ENCODE measurements at regions not wholly inside any gene's neighbourhood (a gene's known extent, or its start where the extent isn't known, plus 50 kb on each side); places are given as distances from the start of the nearest gene placed in this dataset.

DNA sequence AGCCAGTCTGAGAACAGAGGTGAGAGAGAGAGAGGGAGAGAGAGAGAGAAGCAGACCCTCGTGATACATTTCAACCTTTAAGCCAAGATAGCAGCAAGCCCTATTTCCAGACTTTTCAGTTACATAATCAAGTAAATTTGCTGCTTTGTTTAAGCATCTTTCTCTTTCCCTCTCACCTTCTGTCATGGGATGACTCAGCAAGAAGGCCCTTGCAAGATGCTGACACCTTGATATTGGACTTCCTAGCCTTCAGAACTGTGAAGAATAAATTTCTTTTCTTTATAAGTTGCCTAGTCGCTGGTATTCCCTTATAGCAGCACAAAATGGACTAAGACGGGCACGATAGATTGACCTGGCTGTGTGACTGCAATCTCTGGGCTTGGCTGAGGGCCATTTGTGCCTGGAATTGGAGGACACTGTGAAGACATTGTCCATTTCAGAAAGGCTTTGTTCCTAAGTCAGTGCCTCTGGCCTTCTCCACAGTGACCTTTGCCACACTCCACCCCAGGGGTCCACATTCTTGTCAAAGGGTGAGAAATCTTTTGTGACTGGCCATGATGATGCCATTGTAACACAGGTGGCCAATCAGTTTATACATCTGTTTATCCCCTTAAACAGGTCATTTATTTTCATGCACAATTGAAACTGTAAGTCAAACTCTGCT is 51.3 kb upstream of the ITSN2 start:
- no peak overlapping the region for H3K27ac ChIP-seq
- TF ChIP-seq, protein P1, sequence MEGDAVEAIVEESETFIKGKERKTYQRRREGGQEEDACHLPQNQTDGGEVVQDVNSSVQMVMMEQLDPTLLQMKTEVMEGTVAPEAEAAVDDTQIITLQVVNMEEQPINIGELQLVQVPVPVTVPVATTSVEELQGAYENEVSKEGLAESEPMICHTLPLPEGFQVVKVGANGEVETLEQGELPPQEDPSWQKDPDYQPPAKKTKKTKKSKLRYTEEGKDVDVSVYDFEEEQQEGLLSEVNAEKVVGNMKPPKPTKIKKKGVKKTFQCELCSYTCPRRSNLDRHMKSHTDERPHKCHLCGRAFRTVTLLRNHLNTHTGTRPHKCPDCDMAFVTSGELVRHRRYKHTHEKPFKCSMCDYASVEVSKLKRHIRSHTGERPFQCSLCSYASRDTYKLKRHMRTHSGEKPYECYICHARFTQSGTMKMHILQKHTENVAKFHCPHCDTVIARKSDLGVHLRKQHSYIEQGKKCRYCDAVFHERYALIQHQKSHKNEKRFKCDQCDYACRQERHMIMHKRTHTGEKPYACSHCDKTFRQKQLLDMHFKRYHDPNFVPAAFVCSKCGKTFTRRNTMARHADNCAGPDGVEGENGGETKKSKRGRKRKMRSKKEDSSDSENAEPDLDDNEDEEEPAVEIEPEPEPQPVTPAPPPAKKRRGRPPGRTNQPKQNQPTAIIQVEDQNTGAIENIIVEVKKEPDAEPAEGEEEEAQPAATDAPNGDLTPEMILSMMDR (conservative IDR thresholded peaks at IDR 0.05), result no peak

DNA sequence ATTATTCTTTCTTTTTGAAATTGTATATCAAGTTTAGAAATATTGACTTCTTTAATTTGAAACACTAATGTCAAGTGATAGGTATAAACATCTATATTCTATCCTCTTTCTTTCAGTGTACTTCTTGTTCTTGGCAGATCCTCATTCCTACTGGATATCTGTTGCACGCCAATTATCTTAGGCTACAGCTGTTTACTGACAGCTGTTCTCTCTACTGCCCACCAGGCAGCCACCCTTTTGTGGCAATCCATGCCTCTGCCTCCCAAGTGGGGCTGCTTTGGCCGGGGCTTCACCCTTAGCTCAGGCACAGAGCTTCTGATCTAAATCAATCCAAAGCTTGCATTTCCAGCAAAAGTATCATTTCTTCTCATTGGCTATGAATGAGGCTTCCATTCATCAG is 50.6 kb upstream of the ITSN2 start:
- TF ChIP-seq, protein P1 (conservative IDR thresholded peaks at IDR 0.05), result no peak
- H3K27ac ChIP-seq, result no peak overlapping the region

- TF ChIP-seq, protein P1 (conservative IDR thresholded peaks at IDR 0.05), result peak; percentile 85
- H3K27ac ChIP-seq, result no peak overlapping the region
These were observed 49.6 kb upstream of the ITSN2 start for GRCh38 chr2:24409700-24410556.
